Activated naive CD4-positive, alpha-beta T cell treated with anti-CD3 and anti-CD28 coated beads, Interleukin-2, amount 50 U/mL, for 72 hours (primary cell): ENCODE measurements at regions not wholly inside any gene's neighbourhood (a gene's known extent, or its start where the extent isn't known, plus 50 kb on each side); places are given as distances from the start of the nearest gene placed in this dataset.

Source experiments
- ATAC-seq, 2 donors: fragments of 150-1000 bp; cut with Tn5 transposase; 2 replicates each; pipeline ENCODE4 v1.10.0; 2021; ENCODE audit warnings: mild to moderate bottlenecking in 2 of 2, moderate library complexity in 2 of 2
- DNase-seq, 2 donors: peaks; one replicate each; pipeline ENCODE4 v3.0.0; 2021 to 2022; ENCODE audit warnings: low spot score in 2 of 2
- H3K27ac Mint-ChIP-seq, 2 donors: one replicate each; pipeline ENCODE4 v1.8.0; 2022; ENCODE audit warnings: mild to moderate bottlenecking in 2 of 2, mixed read lengths in 2 of 2
- H3K36me3 Mint-ChIP-seq, 2 donors: one replicate each; pipeline ENCODE4 v1.8.0; 2022; ENCODE audit warnings: mixed read lengths in 2 of 2
- H3K9me3 Mint-ChIP-seq, 2 donors: one replicate each; pipeline ENCODE4 v1.8.0; 2022; ENCODE audit warnings: mixed read lengths in 2 of 2

GRCh38 chr9:38229504-38230155 lies 160.6 kb upstream of the SHB start:
- no peaks in the 10 kb centered on the region for H3K9me3 Mint-ChIP-seq
- no peak overlapping the region for H3K27ac Mint-ChIP-seq
- ATAC-seq, result no peak
- H3K36me3 Mint-ChIP-seq, result no peaks in the 10 kb centered on the region
- no peak for DNase-seq

GRCh38 chr9:38229104-38229500 lies 160.1 kb upstream of the SHB start:
- DNase-seq, result no peak
- Mint-ChIP-seq H3K36me3 (no peaks in the 10 kb centered on the region), H3K9me3 (no peaks in the 10 kb centered on the region), H3K27ac (no peak overlapping the region)
- ATAC-seq, result no peak

- DNase-seq, result no peak
- Mint-ChIP-seq H3K27ac (no peak overlapping the region), H3K36me3 (no peaks in the 10 kb centered on the region), H3K9me3 (no peaks in the 10 kb centered on the region)
- ATAC-seq, result no peak
Measured at GRCh38 chr9:38228331-38229103, 159.5 kb upstream of the SHB start.

- ATAC-seq (peak; percentile 42 to 51), DNase-seq (no peak)
- Mint-ChIP-seq H3K9me3 (no peaks in the 10 kb centered on the region), H3K36me3 (no peaks in the 10 kb centered on the region), H3K27ac (no peak overlapping the region)
Measured at GRCh38 chr9:38227656-38228055, 158.6 kb upstream of the SHB start.

- Mint-ChIP-seq H3K27ac (peak overlapping the region; percentile 45 to 62), H3K9me3 (no peaks in the 10 kb centered on the region), H3K36me3 (no peaks in the 10 kb centered on the region)
- DNase-seq (peak; percentile 65 to 66), ATAC-seq (peak; percentile 73 to 90)
Measured at GRCh38 chr9:38227061-38227540, 158.1 kb upstream of the SHB start.

- H3K27ac Mint-ChIP-seq, result peak overlapping the region; percentile 13 to 62
Measured at GRCh38 chr9:38226491-38226951, 157.5 kb upstream of the SHB start.

GRCh38 chr9:38224941-38225340 lies 155.9 kb upstream of the SHB start:
- Mint-ChIP-seq H3K27ac (peak overlapping the region in 1 of 2 donors; percentile 6), H3K36me3 (no peaks in the 10 kb centered on the region), H3K9me3 (peaks cover 0 to 3% of the 10 kb centered on the region in 2 donors)
- DNase-seq (no peak), ATAC-seq (no peak)

More at GRCh38 chr9:38226491-38226951, 157.5 kb upstream of the SHB start:
- Mint-ChIP-seq H3K9me3 (no peaks in the 10 kb centered on the region), H3K36me3 (no peaks in the 10 kb centered on the region)
- ATAC-seq, result peak in 1 of 2 donors; percentile 54
- DNase-seq, result no peak

GRCh38 chr9:38216572-38216971 lies 147.5 kb upstream of the SHB start:
- Mint-ChIP-seq H3K9me3 (peaks cover 0 to 6% of the 10 kb centered on the region in 2 donors), H3K36me3 (no peaks in the 10 kb centered on the region), H3K27ac (no peak overlapping the region)
- DNase-seq (no peak), ATAC-seq (no peak)

- DNase-seq, result no peak
- no peaks in the 10 kb centered on the region for H3K36me3 Mint-ChIP-seq
- no peak overlapping the region for H3K27ac Mint-ChIP-seq
- H3K9me3 Mint-ChIP-seq, result peaks cover 0 to 5% of the 10 kb centered on the region in 2 donors
- no peak for ATAC-seq
Measured at GRCh38 chr9:38215465-38215864, 146.4 kb upstream of the SHB start.

GRCh38 chr9:38214432-38214831 lies 145.4 kb upstream of the SHB start:
- Mint-ChIP-seq H3K9me3 (peaks cover 2 to 3% of the 10 kb centered on the region in 2 donors), H3K27ac (no peak overlapping the region), H3K36me3 (no peaks in the 10 kb centered on the region)
- DNase-seq, result no peak
- ATAC-seq, result no peak

- Mint-ChIP-seq H3K36me3 (no peaks in the 10 kb centered on the region), H3K9me3 (peaks cover 0 to 9% of the 10 kb centered on the region in 2 donors), H3K27ac (no peak overlapping the region)
- ATAC-seq, result no peak
- no peak for DNase-seq
Measured at GRCh38 chr9:38213631-38214299, 144.7 kb upstream of the SHB start.

GRCh38 chr9:38212016-38212415 lies 143.0 kb upstream of the SHB start:
- H3K27ac Mint-ChIP-seq, result no peak overlapping the region
- no peaks in the 10 kb centered on the region for H3K36me3 Mint-ChIP-seq
- peaks cover 0 to 9% of the 10 kb centered on the region in 2 donors for H3K9me3 Mint-ChIP-seq
- DNase-seq (no peak), ATAC-seq (no peak)

GRCh38 chr9:38211002-38211401 lies 142.0 kb upstream of the SHB start:
- ATAC-seq, result no peak
- Mint-ChIP-seq H3K36me3 (no peaks in the 10 kb centered on the region), H3K27ac (no peak overlapping the region), H3K9me3 (peaks cover 0 to 9% of the 10 kb centered on the region in 2 donors)
- DNase-seq, result no peak

GRCh38 chr9:38208206-38208901 lies 139.3 kb upstream of the SHB start:
- peaks cover 0 to 9% of the 10 kb centered on the region in 2 donors for H3K9me3 Mint-ChIP-seq

GRCh38 chr9:38207247-38207778 lies 138.3 kb upstream of the SHB start:
- DNase-seq, result no peak
- Mint-ChIP-seq H3K9me3 (peaks cover 0 to 9% of the 10 kb centered on the region in 2 donors), H3K27ac (no peak overlapping the region), H3K36me3 (no peaks in the 10 kb centered on the region)
- ATAC-seq, result no peak

More at GRCh38 chr9:38208206-38208901, 139.3 kb upstream of the SHB start:
- Mint-ChIP-seq H3K36me3 (no peaks in the 10 kb centered on the region), H3K27ac (no peak overlapping the region)
- DNase-seq (no peak), ATAC-seq (peak in 1 of 2 donors; percentile 45)

- no peaks in the 10 kb centered on the region for H3K36me3 Mint-ChIP-seq
- H3K9me3 Mint-ChIP-seq, result peaks cover 0 to 9% of the 10 kb centered on the region in 2 donors
- ATAC-seq, result no peak
- H3K27ac Mint-ChIP-seq, result peak overlapping the region in 1 of 2 donors; percentile 68
- no peak for DNase-seq
Measured at GRCh38 chr9:38205279-38205678, 136.3 kb upstream of the SHB start.
